Epidermal melanocyte (primary cell): ENCODE measurements at regions not wholly inside any gene's neighbourhood (a gene's known extent, or its start where the extent isn't known, plus 50 kb on each side); places are given as distances from the start of the nearest gene placed in this dataset.

Source experiments
- DNase-seq: peaks from one replicate; pipeline ENCODE4 v3.0.0; 2011; ENCODE audit warnings: low spot score; ENCODE audit not compliant: insufficient read length

DNA sequence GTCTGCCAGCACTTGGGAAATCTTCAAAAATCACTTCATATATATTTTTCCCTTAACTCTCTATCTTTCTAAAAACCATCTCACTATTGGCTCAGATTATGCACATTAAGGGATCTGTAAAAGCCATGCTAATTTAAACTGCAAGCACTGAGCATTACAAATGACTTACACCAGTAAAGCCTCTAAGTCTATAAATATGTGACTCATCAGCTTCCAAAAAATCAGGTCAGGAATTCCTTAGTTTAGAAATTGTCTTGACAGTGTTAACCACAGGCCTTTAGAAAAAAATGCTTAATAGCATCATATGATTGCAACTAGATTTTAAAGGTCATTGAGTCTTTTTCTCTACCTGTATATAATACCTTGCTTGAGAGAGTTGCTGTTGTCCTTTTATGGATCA, 1113.6 kb upstream of the PIK3C3 start:
- DNase-seq, result peak; percentile 22

DNA sequence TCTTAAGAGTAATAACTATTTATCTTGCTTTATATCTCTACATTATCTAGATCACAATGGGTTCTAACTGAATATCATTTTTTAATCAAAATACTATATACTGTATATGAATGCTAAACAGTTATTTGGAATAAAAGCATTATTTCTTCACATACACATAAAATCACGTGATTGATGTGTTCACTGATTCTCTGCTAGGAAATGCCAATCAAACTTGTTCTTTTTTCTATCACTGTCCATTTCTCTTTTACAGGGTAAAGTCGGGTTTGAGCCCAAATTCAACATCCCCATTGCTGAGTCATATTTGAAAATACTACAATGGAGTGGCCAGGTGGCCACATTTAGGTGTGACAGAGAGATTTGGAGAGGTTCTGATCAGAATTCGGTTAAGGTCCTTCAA, 1114.0 kb upstream of the PIK3C3 start:
- no peak for DNase-seq

DNA sequence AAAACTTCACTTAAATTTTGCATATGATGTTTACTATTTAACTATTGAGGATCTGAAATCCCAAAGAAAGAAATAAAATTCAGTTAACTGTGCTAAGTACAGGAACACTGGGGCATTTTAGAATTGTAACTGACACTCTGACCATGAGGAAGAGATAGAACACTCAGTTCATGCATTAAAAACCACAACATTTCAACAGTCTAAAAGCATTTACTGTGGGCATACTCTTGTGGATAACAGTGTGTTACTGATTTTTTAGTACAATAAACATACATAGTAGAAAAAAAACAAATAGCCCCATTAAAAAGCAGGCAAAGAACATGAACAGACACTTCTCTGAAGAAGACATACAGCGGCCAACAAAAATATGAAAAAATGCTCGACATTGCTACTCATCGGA, 1122.7 kb upstream of the PIK3C3 start:
- DNase-seq, result no peak

DNA sequence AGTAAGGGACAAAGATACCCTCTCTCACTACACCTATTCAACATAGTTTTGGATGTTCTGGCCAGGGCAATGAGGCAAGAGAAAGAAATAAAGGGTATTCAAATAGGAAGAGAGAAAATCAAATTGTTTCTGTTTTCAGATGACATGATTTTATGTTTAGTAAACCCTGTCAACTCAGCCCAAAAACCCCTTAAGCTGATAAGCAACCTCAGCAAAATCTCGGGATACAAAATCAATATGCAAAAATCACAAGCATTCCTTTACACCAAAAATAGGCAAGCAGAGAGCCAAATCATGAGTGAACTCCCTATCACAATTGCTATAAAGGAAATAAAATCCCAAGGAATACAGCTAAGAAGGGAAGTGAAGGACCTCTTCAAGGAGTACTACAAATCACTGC, 1130.7 kb upstream of the PIK3C3 start:
- DNase-seq, result no peak

DNA sequence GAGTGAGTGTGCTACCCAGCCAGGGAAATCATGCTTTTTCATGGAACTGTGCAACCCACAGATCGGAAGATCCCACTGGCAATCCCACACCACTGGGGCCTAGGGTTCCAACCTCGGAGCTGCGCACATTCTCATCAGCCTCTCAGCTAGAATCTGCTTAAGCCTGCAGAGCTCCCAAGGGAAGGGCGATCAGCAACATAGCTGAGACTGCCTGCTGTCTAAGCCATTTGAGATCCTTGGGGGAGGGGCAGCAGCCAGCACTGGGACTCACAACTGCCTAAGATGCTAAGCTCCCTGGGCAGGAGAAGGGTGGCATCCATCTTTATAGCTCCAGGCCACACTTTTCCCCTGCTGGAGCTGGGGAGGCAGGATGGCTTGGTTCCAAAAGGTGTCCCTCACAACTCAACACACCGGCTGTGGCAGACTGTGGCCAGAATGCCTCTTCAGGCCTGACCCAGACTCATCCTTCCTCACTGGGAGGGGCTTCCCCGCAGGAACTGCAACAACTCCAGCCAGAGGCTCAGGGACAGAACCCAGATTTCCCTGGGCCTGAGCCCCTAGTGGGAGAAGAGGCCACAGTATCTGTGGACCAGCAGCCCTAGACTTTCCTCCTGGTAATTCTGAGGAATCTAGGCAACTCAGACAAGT, 1133.3 kb upstream of the PIK3C3 start:
- DNase-seq, result no peak

DNA sequence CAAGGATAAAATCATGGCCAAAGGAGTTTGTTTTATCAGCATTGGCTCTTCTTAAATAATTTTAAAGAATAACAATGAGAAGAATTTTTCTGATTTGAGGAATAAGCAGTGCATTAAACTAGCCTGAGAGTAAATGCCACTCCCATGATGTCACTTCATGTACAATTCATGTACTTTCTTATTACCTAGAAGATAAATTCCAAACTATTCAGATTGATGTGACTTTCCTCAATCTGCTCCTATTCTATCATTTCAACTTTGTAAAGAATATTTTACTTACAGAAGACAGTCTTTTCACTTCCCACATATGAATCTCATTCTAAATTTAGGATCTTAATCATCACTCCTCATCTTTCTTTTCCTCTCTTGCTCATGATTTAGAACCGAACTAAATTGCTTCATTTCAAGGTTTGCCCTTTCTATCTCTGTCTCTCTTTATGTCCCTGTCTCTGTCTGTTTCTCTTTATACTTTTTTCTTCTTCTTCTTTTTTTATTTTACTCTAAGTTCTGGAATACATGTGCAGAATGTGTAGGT, 1142.0 kb upstream of the PIK3C3 start:
- no peak for DNase-seq

DNA sequence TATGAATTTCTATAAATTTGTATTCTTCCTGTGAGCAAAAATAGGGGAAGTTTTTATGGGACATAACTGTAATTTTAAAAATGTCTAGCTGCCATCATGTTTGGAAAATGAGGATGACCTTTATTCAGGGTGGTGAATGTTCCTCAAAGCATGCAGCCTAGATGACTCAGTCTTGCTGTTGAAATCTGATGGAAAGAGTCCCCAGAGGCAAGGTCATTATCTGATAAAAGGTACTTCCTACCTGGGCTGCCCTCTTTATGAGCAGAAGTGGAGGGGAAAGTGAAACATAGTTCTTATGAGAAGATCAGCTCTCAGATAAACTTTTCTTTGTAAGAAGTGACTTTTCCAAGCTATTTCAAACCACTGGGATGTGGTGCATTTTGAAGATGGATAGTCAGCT, 1144.7 kb upstream of the PIK3C3 start:
- no peak for DNase-seq

DNA sequence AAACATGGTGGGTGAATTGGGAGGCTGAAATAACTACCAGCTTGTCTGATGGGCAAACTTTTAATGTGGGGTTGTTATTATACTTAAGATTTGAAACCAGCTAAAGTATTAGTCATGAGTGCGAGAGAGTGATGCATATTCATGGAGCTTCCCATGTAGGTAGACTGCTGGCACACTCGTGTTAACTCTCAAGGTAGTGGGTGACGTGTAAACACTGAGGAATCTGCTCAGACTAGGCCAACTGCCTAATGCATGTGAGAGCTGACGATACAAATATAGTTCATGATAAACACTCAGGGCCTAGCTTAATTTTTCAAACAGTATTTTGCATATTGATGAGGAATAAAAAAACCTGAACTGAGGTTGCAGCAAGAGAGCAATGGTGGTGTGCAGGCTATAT, 1165.7 kb upstream of the PIK3C3 start:
- no peak for DNase-seq

DNA sequence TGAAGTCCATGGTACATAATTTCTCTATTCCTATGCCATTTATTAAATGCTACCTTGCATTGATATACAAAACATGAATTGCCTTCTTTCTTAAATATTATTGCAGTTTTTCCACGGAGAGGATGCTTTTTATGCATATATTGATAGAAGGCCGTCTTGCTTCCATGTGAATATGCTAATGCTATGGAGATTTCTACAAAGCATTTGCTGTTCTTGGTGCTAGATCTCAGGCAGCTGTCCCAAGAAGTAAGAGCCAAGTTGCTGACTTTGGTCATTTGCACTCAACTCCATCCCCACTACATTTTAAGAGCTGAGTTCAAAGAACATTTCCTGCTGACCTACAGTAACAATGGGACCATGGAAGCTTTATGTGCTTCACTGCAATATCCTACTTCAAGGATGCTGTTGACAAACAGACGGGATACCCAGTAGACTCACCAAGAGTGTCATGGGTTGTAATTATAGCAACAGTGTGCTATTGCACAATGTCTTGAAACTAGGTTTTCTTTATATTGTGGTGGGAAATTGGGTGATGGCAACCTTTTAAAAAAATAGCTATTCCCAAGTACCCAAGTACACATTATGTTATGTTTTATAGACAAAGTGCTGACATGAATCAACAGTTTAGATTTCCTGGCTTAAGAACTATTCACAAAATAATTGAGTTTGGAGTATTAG, 1172.4 kb upstream of the PIK3C3 start:
- DNase-seq, result no peak

DNA sequence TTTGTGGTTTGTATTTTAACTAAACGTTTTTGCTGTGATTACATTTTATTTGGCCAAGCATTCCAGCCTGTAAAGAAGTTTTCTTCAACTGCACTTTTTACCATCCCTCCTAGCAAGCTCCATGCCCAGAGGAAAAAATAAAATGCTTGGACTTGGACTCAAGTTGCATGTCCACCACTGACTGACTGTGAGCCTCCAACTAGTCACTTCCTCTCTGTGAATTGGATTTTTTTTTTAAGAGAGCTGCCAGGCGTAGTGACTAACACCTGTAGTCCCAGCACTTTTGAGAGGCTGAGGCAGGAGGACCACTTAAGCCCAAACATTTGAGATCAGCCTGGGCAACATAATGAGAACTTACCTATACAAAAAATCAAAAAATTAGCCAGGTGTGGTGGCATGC, 1185.2 kb upstream of the PIK3C3 start:
- no peak for DNase-seq

DNA sequence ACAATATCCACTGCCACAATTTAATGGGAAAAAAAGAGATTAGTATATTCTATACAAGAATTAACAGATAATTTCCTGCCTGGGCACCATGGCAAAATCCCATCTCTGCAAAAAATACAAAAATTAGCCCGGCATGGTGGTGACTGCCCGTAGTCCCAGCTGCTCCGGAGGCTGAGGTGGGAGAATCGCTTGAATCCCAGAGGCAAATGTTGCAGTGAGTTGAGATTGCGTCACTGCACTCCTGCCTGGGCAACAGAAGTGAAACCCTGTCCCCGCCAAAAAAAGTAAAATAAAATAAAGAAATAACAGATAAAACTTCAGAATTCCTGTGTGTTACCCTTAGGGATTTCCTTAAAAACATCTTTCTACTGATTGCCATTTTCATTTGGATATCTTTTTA, 1194.8 kb upstream of the PIK3C3 start:
- DNase-seq, result no peak

DNA sequence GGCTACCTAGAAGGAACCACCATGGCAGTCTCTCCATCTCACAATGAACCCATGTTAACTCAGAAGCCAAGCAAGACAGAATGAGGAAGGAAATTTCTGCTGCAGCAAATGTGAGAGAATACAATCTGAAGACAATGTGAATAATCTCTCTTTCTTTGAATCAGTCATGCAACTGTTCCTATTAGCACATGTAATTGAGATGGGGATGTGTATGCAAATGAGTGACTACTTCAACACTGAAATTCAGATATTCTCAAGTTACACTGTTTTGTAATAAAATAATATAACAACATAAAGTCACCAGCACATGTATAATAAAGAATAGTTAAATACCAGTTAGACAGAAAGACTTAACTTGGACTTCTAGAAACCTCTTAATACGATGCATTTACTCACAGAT, 1200.6 kb upstream of the PIK3C3 start:
- DNase-seq, result no peak

DNA sequence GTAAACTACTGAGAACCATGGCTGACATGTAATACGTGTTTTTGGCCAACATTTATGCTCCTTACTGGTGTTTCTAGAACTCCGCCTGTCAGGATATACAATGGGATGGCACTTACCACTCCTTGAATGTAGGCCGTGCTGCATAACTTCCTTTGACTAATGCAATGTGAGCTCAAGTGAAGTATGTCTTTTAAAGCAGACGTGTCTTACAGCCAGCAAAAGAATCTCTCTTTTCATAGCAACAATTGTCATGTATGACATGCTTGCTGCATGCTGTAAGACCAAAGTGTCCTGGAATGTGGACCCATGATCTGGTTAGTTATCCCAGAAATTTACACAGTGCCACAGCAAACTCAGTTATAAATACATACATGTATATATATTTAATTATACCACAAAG, 1202.7 kb upstream of the PIK3C3 start:
- no peak for DNase-seq

DNA sequence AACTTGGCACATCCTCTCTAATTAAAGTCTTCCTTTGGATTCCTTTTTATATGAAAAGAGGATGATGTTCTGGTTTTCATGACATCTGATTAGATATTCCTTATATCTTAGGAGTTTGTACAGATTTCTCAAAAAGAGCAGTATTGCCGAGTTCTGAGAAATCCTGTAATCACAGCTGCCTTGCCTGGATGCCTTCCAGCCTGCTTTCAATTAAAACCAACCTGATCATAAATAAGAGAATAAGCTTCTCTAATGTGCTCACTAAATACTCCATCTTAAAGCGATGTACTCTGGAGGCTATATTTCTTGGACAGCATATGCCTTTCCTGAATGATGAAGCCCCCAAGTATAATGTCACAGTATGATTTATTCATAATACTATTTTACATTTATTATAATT, 1203.8 kb upstream of the PIK3C3 start:
- no peak for DNase-seq

DNA sequence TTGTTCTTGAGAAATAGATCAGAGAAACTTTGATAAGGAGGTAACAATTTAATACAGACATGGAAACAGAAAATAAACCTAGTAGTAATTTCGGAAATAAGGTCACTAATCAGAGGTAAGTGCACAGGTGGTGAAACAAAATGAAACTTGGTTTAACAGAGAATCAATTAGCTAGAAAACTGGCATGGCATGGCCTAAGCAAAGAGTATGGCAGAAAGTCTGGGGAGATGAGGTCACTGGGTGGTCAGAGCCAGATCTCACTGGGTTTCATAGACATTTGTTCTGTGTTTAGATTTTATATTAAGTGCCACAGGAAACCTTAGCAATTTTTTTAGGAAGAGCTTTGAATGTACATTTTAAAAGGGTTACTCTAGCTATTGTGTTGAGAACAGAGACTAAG, 1216.0 kb upstream of the PIK3C3 start:
- no peak for DNase-seq

DNA sequence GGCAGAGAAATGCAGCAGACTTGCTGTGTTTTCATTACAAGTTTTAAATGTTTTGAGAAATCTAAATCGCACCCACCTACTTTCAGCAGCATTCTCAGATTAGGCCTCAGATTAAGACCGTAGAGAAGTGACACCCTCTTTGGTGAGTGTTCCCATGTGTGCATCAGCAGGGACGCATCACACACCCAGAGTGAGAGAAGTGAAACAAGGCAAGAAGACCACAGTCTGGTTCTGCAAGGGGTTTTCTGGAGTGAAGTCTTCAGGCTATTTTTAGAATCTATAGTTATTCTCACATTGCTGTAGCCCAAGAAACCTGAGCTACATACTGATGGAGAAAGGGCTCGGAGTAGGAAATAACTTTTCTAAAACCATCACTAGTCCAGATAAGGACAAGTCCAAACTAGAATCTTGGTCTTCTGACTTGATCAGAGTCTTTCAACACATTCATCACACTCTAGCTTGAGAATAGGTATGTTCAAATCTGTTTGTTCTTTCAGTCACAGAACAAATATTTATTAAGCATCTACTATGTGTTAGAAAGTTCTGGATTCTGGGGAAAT, 1216.6 kb upstream of the PIK3C3 start:
- DNase-seq, result no peak

DNA sequence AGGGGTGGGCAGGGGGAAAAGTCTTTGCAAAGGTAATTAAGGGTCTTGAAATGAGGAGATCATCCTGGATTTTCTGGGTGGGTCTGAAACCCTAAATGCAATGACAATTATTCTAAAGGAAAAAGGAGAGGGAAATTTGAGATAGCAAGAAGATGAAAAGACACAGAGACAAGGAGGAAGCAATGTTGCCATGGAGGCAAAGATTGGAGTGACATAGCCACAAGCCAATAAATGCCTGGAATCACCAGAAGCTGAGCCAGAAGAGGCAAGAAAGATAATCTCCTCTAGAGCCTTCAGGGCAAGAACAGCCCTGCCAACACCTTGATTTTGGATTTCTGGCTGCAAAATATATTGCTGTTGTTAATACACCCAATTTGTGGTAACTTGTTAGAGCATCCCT, 1246.3 kb upstream of the PIK3C3 start:
- no peak for DNase-seq

DNA sequence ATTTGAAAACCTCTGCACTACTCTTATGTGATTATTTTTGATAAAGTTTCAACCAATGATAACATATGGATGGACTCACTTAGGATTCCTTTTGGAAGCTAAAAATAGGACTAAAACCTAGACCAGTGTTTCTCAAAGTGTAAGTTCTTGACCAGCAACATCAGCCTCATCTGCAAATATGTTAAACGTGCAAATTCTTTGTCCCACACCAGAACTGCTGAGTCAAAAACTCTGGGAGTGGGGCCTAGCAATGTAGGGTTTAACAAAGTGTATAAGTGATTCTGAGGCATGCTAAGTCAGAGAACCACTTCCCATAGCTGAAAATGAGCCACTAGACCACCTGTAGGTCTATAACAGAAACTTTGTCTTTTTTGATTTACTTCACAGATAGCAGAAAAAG, 1247.2 kb upstream of the PIK3C3 start:
- DNase-seq, result no peak

DNA sequence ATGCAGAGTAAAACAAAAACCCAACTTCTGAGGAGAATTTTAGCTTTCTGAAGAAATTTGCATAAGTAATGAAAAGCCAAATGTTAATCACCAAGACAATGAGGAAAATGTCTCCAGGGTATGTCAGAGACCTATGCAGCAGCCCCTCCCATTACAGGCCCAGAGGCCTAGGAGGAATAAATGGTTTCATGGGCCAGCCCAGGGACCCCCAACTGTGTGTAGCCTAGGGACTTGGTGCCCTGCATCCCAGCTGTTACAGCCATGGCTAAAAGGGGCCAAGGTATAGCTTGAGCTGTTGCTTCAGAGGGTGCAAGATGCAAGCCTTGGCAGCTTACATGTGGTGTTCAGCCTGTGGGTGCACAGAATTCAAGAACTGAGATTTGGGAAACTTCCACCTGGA, 1256.9 kb upstream of the PIK3C3 start:
- no peak for DNase-seq

DNA sequence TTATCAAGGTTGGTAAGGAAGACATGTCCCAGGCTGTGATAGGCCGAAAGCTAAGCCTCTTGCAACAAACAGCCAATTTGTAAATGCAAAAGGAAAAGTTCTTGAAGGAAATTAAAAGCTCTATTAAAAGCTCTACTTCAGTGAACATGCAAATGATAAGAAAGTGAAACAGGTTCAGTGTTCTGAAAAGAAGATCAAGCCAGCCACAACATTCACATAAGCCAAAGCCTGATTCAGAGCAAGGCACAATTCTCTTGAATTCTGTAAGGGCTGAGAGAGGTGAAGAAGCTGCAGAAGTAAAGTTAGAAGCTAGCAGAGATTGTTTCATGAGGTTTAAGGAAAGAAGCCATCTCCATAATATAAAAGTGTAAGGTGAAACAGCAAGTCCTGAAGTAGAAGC, 1259.5 kb upstream of the PIK3C3 start:
- DNase-seq, result no peak

DNA sequence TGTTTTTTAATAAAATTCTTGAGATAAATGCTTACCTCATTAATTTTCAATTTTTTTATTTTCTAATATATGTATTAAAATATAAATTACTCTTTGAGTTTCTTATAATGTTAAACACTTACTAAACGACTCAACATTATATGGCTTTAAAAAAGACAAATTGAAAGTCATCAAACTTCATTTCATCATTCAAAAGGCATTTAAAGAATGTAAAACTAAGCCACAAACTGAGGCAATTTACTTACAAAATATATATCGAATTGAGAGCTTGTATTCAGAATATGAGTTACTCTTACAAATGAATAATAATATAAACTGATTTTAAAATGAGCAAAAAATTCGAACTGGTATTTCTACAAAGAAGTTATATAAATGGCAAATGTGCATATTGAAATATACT, 1262.2 kb upstream of the PIK3C3 start:
- DNase-seq, result no peak

DNA sequence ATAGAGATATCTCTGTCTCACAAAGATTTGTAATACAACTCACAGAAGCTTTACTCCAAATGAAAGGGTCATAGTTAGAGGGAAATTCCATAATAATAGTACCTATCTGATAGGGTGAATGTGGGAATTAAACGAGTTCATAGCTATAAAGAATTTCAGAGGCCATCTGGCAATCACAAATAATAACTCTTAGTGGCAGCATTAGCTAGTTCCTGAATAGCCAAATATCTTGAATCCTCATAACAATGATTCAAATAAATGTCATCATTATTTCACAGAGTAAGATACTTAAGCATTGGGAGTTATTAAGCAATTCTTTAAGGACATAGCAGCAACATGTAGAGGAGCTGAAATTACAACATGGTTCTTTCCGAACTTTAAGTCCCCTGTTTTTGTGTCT, 1265.0 kb upstream of the PIK3C3 start:
- DNase-seq, result no peak

DNA sequence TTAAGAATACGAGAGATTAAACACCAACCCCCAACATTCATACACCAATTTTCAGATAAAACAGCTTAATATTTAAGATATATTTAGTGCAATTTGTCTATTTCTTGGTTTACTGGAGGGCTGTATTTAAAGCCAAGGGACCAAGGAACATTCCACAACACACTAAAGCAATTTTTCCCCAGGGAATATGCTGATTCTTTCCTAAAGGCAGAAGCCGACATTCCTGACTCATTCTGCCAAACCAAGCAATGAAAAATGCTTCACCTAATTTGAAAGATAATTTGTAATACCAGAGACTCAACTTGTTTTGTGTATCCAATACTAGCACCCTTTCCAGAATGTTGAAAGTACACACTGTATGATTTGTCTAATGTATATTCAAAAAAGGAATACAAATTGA, 1267.6 kb upstream of the PIK3C3 start:
- no peak for DNase-seq
